Activated CD4-positive, alpha-beta memory T cell treated with anti-CD3 and anti-CD28 coated beads, Interleukin-2, amount 10 ng/mL, durations not matched to agents 7 days and 5 days (primary cell): ENCODE measurements at regions not wholly inside any gene's neighbourhood (a gene's known extent, or its start where the extent isn't known, plus 50 kb on each side); places are given as distances from the start of the nearest gene placed in this dataset.
"Not testable (repeated sequence)": the region's sequence is repeated elsewhere in the genome, so short reads cannot be mapped to it uniquely, and the experiment has no call there.

Source experiments
- CTCF ChIA-PET: fragments of 350-600 bp; sonication (Branson Sonifier 250); formaldehyde crosslinking; loops from one replicate; lab custom pipeline; 2021; ENCODE audit warnings: antibody characterized with exemption, inconsistent platforms; lab: Charles Lee
- POLR2A ChIA-PET: fragments of 350-600 bp; sonication (Branson Sonifier 250); formaldehyde crosslinking; loops from one replicate; lab custom pipeline; 2021; ENCODE audit warnings: antibody characterized with exemption; lab: Charles Lee
- DNase-seq: peaks from one replicate; pipeline ENCODE4 v3.0.0-alpha.2; 2020
- H3K27ac Mint-ChIP-seq: one replicate; pipeline ENCODE4 v1.8.0; 2021; ENCODE audit warnings: mild to moderate bottlenecking, mixed read lengths
- H3K27me3 Mint-ChIP-seq: one replicate; pipeline ENCODE4 v1.8.0; 2021; ENCODE audit warnings: mixed read lengths
- H3K36me3 Mint-ChIP-seq: one replicate; pipeline ENCODE4 v1.8.0; 2021; ENCODE audit warnings: low read depth, mixed read lengths
- H3K4me1 Mint-ChIP-seq: one replicate; pipeline ENCODE4 v1.8.0; 2021; ENCODE audit warnings: mixed read lengths
- H3K4me3 Mint-ChIP-seq: one replicate; pipeline ENCODE4 v1.8.0; 2021; ENCODE audit warnings: mild to moderate bottlenecking, mixed read lengths
- H3K9me3 Mint-ChIP-seq: one replicate; pipeline ENCODE4 v1.8.0; 2021; ENCODE audit warnings: mixed read lengths

GRCh38 chr7:66497346-66497745 lies 131.3 kb upstream of the KCTD7 start:
- ChIA-PET POLR2A (no interaction called here), CTCF (interaction anchor here (0.6 kb wide), 1 partner anchor 467 kb away, joined by 3 read pairs; no protein-coding TSS in a partner anchor)
- no peaks in the 10 kb centered on the region for H3K27me3 Mint-ChIP-seq
- H3K4me3 Mint-ChIP-seq, result no peak overlapping the region
- H3K27ac Mint-ChIP-seq, result no peak overlapping the region
- H3K36me3 Mint-ChIP-seq, result peaks cover 2% of the 10 kb centered on the region
- peaks cover 14% of the 10 kb centered on the region for H3K4me1 Mint-ChIP-seq
- H3K9me3 Mint-ChIP-seq, result no peaks in the 10 kb centered on the region
- no peak for DNase-seq

GRCh38 chr7:66500087-66500486 lies 128.6 kb upstream of the KCTD7 start:
- peaks cover 5% of the 10 kb centered on the region for H3K4me1 Mint-ChIP-seq
- no peak overlapping the region for H3K27ac Mint-ChIP-seq
- H3K36me3 Mint-ChIP-seq, result peaks cover 2% of the 10 kb centered on the region
- POLR2A ChIA-PET, result no interaction called here
- H3K27me3 Mint-ChIP-seq, result peaks cover 1% of the 10 kb centered on the region
- DNase-seq, result no peak
- no peaks in the 10 kb centered on the region for H3K9me3 Mint-ChIP-seq
- CTCF ChIA-PET, result no interaction called here
- no peak overlapping the region for H3K4me3 Mint-ChIP-seq

GRCh38 chr7:66502230-66503035 lies 126.2 kb upstream of the KCTD7 start:
- Mint-ChIP-seq H3K9me3 (no peaks in the 10 kb centered on the region), H3K4me1 (peaks cover 13% of the 10 kb centered on the region), H3K27ac (no peak overlapping the region), H3K4me3 (no peak overlapping the region), H3K36me3 (no peaks in the 10 kb centered on the region), H3K27me3 (peaks cover 14% of the 10 kb centered on the region)
- CTCF ChIA-PET, result no interaction called here
- no peak for DNase-seq
- POLR2A ChIA-PET, result no interaction called here

GRCh38 chr7:66503036-66503370 lies 125.7 kb upstream of the KCTD7 start:
- Mint-ChIP-seq H3K36me3 (no peaks in the 10 kb centered on the region), H3K4me1 (peaks cover 14% of the 10 kb centered on the region), H3K27me3 (peaks cover 18% of the 10 kb centered on the region), H3K27ac (no peak overlapping the region), H3K4me3 (no peak overlapping the region), H3K9me3 (no peaks in the 10 kb centered on the region)
- DNase-seq, result no peak
- POLR2A ChIA-PET, result interaction anchor here (1.4 kb wide), 1 partner anchor 10 kb away, joined by 9 read pairs; no protein-coding TSS in a partner anchor
- CTCF ChIA-PET, result no interaction called here

GRCh38 chr7:66503551-66504031 lies 125.1 kb upstream of the KCTD7 start:
- peaks cover 19% of the 10 kb centered on the region for H3K27me3 Mint-ChIP-seq
- H3K4me3 Mint-ChIP-seq, result no peak overlapping the region
- no peaks in the 10 kb centered on the region for H3K9me3 Mint-ChIP-seq
- CTCF ChIA-PET, result no interaction called here
- no peak for DNase-seq
- POLR2A ChIA-PET, result interaction anchor here (1.4 kb wide), 1 partner anchor 10 kb away, joined by 9 read pairs; no protein-coding TSS in a partner anchor
- peaks cover 14% of the 10 kb centered on the region for H3K4me1 Mint-ChIP-seq
- no peak overlapping the region for H3K27ac Mint-ChIP-seq
- no peaks in the 10 kb centered on the region for H3K36me3 Mint-ChIP-seq

GRCh38 chr7:66504131-66504530 lies 124.5 kb upstream of the KCTD7 start:
- Mint-ChIP-seq H3K27me3 (peaks cover 21% of the 10 kb centered on the region), H3K4me3 (no peak overlapping the region), H3K9me3 (no peaks in the 10 kb centered on the region), H3K4me1 (peaks cover 14% of the 10 kb centered on the region), H3K27ac (no peak overlapping the region), H3K36me3 (no peaks in the 10 kb centered on the region)
- no peak for DNase-seq
- CTCF ChIA-PET, result no interaction called here
- POLR2A ChIA-PET, result interaction anchor here (1.4 kb wide), 1 partner anchor 11 kb away, joined by 9 read pairs; no protein-coding TSS in a partner anchor

- no peak overlapping the region for H3K4me3 Mint-ChIP-seq
- H3K4me1 Mint-ChIP-seq, result peaks cover 14% of the 10 kb centered on the region
- ChIA-PET CTCF (no interaction called here), POLR2A (no interaction called here)
- H3K36me3 Mint-ChIP-seq, result no peaks in the 10 kb centered on the region
- H3K27me3 Mint-ChIP-seq, result peaks cover 21% of the 10 kb centered on the region
- no peak overlapping the region for H3K27ac Mint-ChIP-seq
- no peaks in the 10 kb centered on the region for H3K9me3 Mint-ChIP-seq
- DNase-seq, result no peak
These were observed 123.7 kb upstream of the KCTD7 start for GRCh38 chr7:66505009-66505408.

GRCh38 chr7:66505531-66506451 lies 122.9 kb upstream of the KCTD7 start:
- no peaks in the 10 kb centered on the region for H3K36me3 Mint-ChIP-seq
- CTCF ChIA-PET, result interaction anchor here (0.6 to 1.6 kb wide), 2 partner anchors 12 to 379 kb away, joined by 3 to 5 read pairs; no protein-coding TSS in a partner anchor
- H3K9me3 Mint-ChIP-seq, result no peaks in the 10 kb centered on the region
- DNase-seq, result peak; percentile 70
- peak overlapping the region; percentile 46 for H3K4me3 Mint-ChIP-seq
- peaks cover 21% of the 10 kb centered on the region for H3K27me3 Mint-ChIP-seq
- no peak overlapping the region for H3K27ac Mint-ChIP-seq
- peaks cover 12% of the 10 kb centered on the region for H3K4me1 Mint-ChIP-seq
- POLR2A ChIA-PET, result interaction anchor here (0.6 to 2.8 kb wide), 2 partner anchors 12 to 86 kb away, joined by 3 to 20 read pairs; no protein-coding TSS in a partner anchor

GRCh38 chr7:66506703-66507102 lies 122.0 kb upstream of the KCTD7 start:
- not testable (repeated sequence) for DNase-seq, H3K27ac Mint-ChIP-seq, H3K36me3 Mint-ChIP-seq, H3K9me3 Mint-ChIP-seq
- Mint-ChIP-seq H3K27me3 (peaks cover 21% of the 10 kb centered on the region), H3K4me1 (peaks cover 12% of the 10 kb centered on the region), H3K4me3 (peak overlapping the region; percentile 46)
- ChIA-PET POLR2A (interaction anchor here (0.6 to 2.8 kb wide), 2 partner anchors 13 to 458 kb away, joined by 3 to 20 read pairs; no protein-coding TSS in a partner anchor), CTCF (interaction anchor here (1.6 kb wide), 1 partner anchor 13 kb away, joined by 5 read pairs; no protein-coding TSS in a partner anchor)

GRCh38 chr7:66507764-66508296 lies 120.9 kb upstream of the KCTD7 start:
- Mint-ChIP-seq H3K27ac (no peak overlapping the region), H3K36me3 (no peaks in the 10 kb centered on the region), H3K27me3 (peaks cover 21% of the 10 kb centered on the region), H3K4me1 (peaks cover 12% of the 10 kb centered on the region), H3K4me3 (no peak overlapping the region), H3K9me3 (no peaks in the 10 kb centered on the region)
- DNase-seq, result no peak
- ChIA-PET POLR2A (interaction anchor here (0.6 to 2.8 kb wide), 2 partner anchors 14 to 236 kb away, joined by 4 to 20 read pairs; no protein-coding TSS in a partner anchor), CTCF (interaction anchor here (1.6 kb wide), 1 partner anchor 14 kb away, joined by 5 read pairs; no protein-coding TSS in a partner anchor)

- Mint-ChIP-seq H3K4me1 (peaks cover 12% of the 10 kb centered on the region), H3K36me3 (no peaks in the 10 kb centered on the region), H3K9me3 (no peaks in the 10 kb centered on the region), H3K4me3 (no peak overlapping the region), H3K27me3 (peaks cover 21% of the 10 kb centered on the region), H3K27ac (no peak overlapping the region)
- POLR2A ChIA-PET, result interaction anchor here (1.0 kb wide), 1 partner anchor 15 kb away, joined by 3 read pairs; no protein-coding TSS in a partner anchor
- CTCF ChIA-PET, result no interaction called here
- DNase-seq, result no peak
These were observed 120.2 kb upstream of the KCTD7 start for GRCh38 chr7:66508431-66508830.

- no peak overlapping the region for H3K4me3 Mint-ChIP-seq
- ChIA-PET POLR2A (interaction anchor here (1.0 kb wide), 1 partner anchor 20 kb away, joined by 3 read pairs; no protein-coding TSS in a partner anchor), CTCF (no interaction called here)
- H3K27me3 Mint-ChIP-seq, result no peaks in the 10 kb centered on the region
- H3K4me1 Mint-ChIP-seq, result no peaks in the 10 kb centered on the region
- no peaks in the 10 kb centered on the region for H3K36me3 Mint-ChIP-seq
- no peak for DNase-seq
- no peak overlapping the region for H3K27ac Mint-ChIP-seq
- H3K9me3 Mint-ChIP-seq, result no peaks in the 10 kb centered on the region
These were observed 114.6 kb upstream of the KCTD7 start for GRCh38 chr7:66514050-66514449.
